ENCODE measurements at regions not wholly inside any gene's neighbourhood (a gene's known extent, or its start where the extent isn't known, plus 50 kb on each side); places are given as distances from the start of the nearest gene placed in this dataset.

GRCh38 chr3:66622756-66623457, 122.1 kb upstream of the LRIG1 start:
- H3K4me3 ChIP-seq, result no peak overlapping the region
- no peaks in the 10 kb centered on the region for H3K36me3 ChIP-seq
- H3K27me3 ChIP-seq, result no peaks in the 10 kb centered on the region
- no peak overlapping the region for H3K9ac ChIP-seq (ENCODE audit: low read depth in 2 of 2, low read length in 2 of 2)
- no peaks in the 10 kb centered on the region for H3K4me1 ChIP-seq
- peak; percentile 56 for DNase-seq
- intact Hi-C loops (cut with DNase I), result no loop called here
- H3K27ac ChIP-seq, result peak overlapping the region; percentile 24
- TF ChIP-seq CTCF (IDR thresholded peaks at IDR 0.05), result no peak
- no peaks in the 10 kb centered on the region for H3K9me3 ChIP-seq

GRCh38 chr3:66625505-66626216, 124.8 kb upstream of the LRIG1 start:
- intact Hi-C loops (cut with DNase I), result no loop called here
- DNase-seq, result no peak
- Histone ChIP-seq H3K4me3 (no peak overlapping the region), H3K9ac (ENCODE audit: low read depth in 2 of 2, low read length in 2 of 2) (no peak overlapping the region), H3K9me3 (no peaks in the 10 kb centered on the region), H3K36me3 (no peaks in the 10 kb centered on the region), H3K27me3 (no peaks in the 10 kb centered on the region), H3K27ac (no peak overlapping the region), H3K4me1 (no peaks in the 10 kb centered on the region)
- TF ChIP-seq CTCF (IDR thresholded peaks at IDR 0.05), result no peak

GRCh38 chr3:66629150-66629981, 128.5 kb upstream of the LRIG1 start:
- DNase-seq, result no peak
- no peaks in the 10 kb centered on the region for H3K9me3 ChIP-seq

GRCh38 chr3:66629982-66630368, 129.2 kb upstream of the LRIG1 start:
- H3K27me3 ChIP-seq, result no peaks in the 10 kb centered on the region
- no peak overlapping the region for H3K4me3 ChIP-seq
- H3K9ac ChIP-seq (ENCODE audit: low read depth in 2 of 2, low read length in 2 of 2), result no peak overlapping the region
- H3K9me3 ChIP-seq, result no peaks in the 10 kb centered on the region
- DNase-seq, result no peak
- H3K4me1 ChIP-seq, result no peaks in the 10 kb centered on the region
- no peak for TF ChIP-seq CTCF (IDR thresholded peaks at IDR 0.05)
- intact Hi-C loops (cut with DNase I), result no loop called here
- no peaks in the 10 kb centered on the region for H3K36me3 ChIP-seq
- no peak overlapping the region for H3K27ac ChIP-seq

More at GRCh38 chr3:66629150-66629981, 128.5 kb upstream of the LRIG1 start:
- intact Hi-C loops (cut with DNase I), result no loop called here
- Histone ChIP-seq H3K36me3 (no peaks in the 10 kb centered on the region), H3K27ac (no peak overlapping the region), H3K4me1 (no peaks in the 10 kb centered on the region), H3K4me3 (no peak overlapping the region), H3K27me3 (no peaks in the 10 kb centered on the region), H3K9ac (ENCODE audit: low read depth in 2 of 2, low read length in 2 of 2) (no peak overlapping the region)
- TF ChIP-seq CTCF (IDR thresholded peaks at IDR 0.05), result no peak
